Neural crest cell (in vitro differentiated cells): ENCODE measurements at regions not wholly inside any gene's neighbourhood (a gene's known extent, or its start where the extent isn't known, plus 50 kb on each side); places are given as distances from the start of the nearest gene placed in this dataset.

Experiments
- DNase-seq: peaks from one replicate; pipeline ENCODE4 v3.0.0; 2021; ENCODE audit warnings: low read depth, mixed read lengths, low spot score
- H3K27ac Mint-ChIP-seq: one replicate; pipeline ENCODE4 v1.8.0; 2021; ENCODE audit warnings: mild to moderate bottlenecking, mixed read lengths; ENCODE audit not compliant: unreplicated experiment
- H3K27me3 Mint-ChIP-seq: 2 replicates; pipeline ENCODE4 v1.8.0; 2021; ENCODE audit warnings: low read depth, mild to moderate bottlenecking, mixed read lengths
- H3K36me3 Mint-ChIP-seq: 2 replicates; pipeline ENCODE4 v1.8.0; 2021; ENCODE audit warnings: low read depth, mild to moderate bottlenecking, mixed read lengths
- H3K4me1 Mint-ChIP-seq: 2 replicates; pipeline ENCODE4 v1.8.0; 2021; ENCODE audit warnings: mixed read lengths
- H3K4me3 Mint-ChIP-seq: one replicate; pipeline ENCODE4 v1.8.0; 2021; ENCODE audit warnings: mild to moderate bottlenecking, mixed read lengths
- H3K9me3 Mint-ChIP-seq: 2 replicates; pipeline ENCODE4 v1.8.0; 2021; ENCODE audit warnings: mixed read lengths
- CTCF ChIP-seq: fragments of 200-600 bp; sonication (generic); conservative IDR thresholded peaks from 2 replicates; pipeline ENCODE4 v1.5.0; 2021; ENCODE audit warnings: antibody characterized with exemption, mild to moderate bottlenecking

- no peak for TF ChIP-seq CTCF
- no peak for DNase-seq
- Mint-ChIP-seq H3K27me3 (peaks cover 9% of the 10 kb centered on the region), H3K4me1 (no peaks in the 10 kb centered on the region), H3K27ac (no peak overlapping the region), H3K36me3 (no peaks in the 10 kb centered on the region), H3K4me3 (no peak overlapping the region), H3K9me3 (peaks cover 9% of the 10 kb centered on the region)
These were observed 683.1 kb downstream of the DOK5 start for GRCh38 chr20:55158446-55158845.

- Mint-ChIP-seq H3K4me3 (no peak overlapping the region), H3K27ac (no peak overlapping the region), H3K4me1 (peaks cover 8% of the 10 kb centered on the region), H3K27me3 (peaks cover 9% of the 10 kb centered on the region), H3K9me3 (peaks cover 9% of the 10 kb centered on the region), H3K36me3 (no peaks in the 10 kb centered on the region)
- TF ChIP-seq CTCF, result no peak
- no peak for DNase-seq
These were observed 680.0 kb downstream of the DOK5 start for GRCh38 chr20:55155360-55155759.

GRCh38 chr20:55153001-55153645 lies 677.7 kb downstream of the DOK5 start:
- no peak for TF ChIP-seq CTCF
- Mint-ChIP-seq H3K4me3 (no peak overlapping the region), H3K27me3 (peaks cover 7% of the 10 kb centered on the region), H3K36me3 (no peaks in the 10 kb centered on the region), H3K27ac (no peak overlapping the region), H3K4me1 (peaks cover 8% of the 10 kb centered on the region), H3K9me3 (peaks cover 9% of the 10 kb centered on the region)
- no peak for DNase-seq

GRCh38 chr20:55151171-55151570 lies 675.8 kb downstream of the DOK5 start:
- Mint-ChIP-seq H3K9me3 (peaks cover 10% of the 10 kb centered on the region), H3K27me3 (peaks cover 4% of the 10 kb centered on the region), H3K27ac (no peak overlapping the region)

GRCh38 chr20:55143601-55144000 lies 668.2 kb downstream of the DOK5 start:
- H3K9me3 Mint-ChIP-seq, result peaks cover 4% of the 10 kb centered on the region
- DNase-seq, result no peak
- no peak overlapping the region for H3K27ac Mint-ChIP-seq
- H3K36me3 Mint-ChIP-seq, result no peaks in the 10 kb centered on the region
- H3K4me3 Mint-ChIP-seq, result no peak overlapping the region
- H3K4me1 Mint-ChIP-seq, result no peaks in the 10 kb centered on the region
- TF ChIP-seq CTCF, result no peak
- H3K27me3 Mint-ChIP-seq, result peaks cover 6% of the 10 kb centered on the region

More at GRCh38 chr20:55151171-55151570, 675.8 kb downstream of the DOK5 start:
- no peaks in the 10 kb centered on the region for H3K36me3 Mint-ChIP-seq
- TF ChIP-seq CTCF, result no peak
- DNase-seq, result no peak
- H3K4me3 Mint-ChIP-seq, result no peak overlapping the region
- H3K4me1 Mint-ChIP-seq, result peaks cover 8% of the 10 kb centered on the region
